Astrocyte (in vitro differentiated cells and primary cell): ENCODE measurements at regions not wholly inside any gene's neighbourhood (a gene's known extent, or its start where the extent isn't known, plus 50 kb on each side); places are given as distances from the start of the nearest gene placed in this dataset.

ENCODE experiments used
- EZH2 ChIP-seq: IDR thresholded peaks from 2 replicates; pipeline ENCODE4 v1.6.1; 2012; ENCODE audit warnings: mild to moderate bottlenecking, low read length, inconsistent platforms; ENCODE audit not compliant: insufficient read depth
- TF ChIP-seq, protein P1 (sequence below): IDR thresholded peaks from 2 replicates; pipeline ENCODE4 v1.5.1; 2011; ENCODE audit warnings: low read depth, mild to moderate bottlenecking, inconsistent platforms, low read length, moderate library complexity; ENCODE audit not compliant: insufficient read depth

DNA sequence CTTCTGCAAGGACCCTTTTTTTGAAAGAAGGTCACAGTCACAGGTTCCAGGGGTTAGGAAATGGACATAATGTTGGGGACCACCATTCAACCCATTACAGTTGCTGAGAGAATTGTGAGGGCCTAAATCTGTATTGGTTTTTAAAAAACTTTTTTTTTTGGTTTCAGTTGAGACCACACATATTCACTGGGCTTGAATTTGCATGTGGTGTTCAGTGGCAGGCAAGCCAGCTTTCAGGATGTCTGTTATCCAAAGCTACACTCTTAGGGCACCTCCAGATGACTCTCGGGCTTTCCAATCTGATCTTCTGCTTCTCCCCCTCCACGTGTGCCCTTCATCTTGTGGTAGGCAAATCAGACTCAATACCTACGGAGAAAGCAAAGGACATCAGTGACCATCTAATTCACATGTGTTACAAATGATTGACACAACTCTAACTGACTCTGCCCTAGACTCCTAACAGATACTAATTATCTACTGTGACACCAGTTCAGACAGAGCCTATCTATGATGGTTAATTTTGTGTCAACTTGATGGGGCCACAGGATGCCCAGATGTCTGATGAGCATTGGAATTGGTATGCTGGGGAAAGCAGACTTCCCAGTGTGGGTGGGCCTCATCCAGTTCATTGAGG, 93.3 kb upstream of the ELMO1 start:
- TF ChIP-seq, protein P1, sequence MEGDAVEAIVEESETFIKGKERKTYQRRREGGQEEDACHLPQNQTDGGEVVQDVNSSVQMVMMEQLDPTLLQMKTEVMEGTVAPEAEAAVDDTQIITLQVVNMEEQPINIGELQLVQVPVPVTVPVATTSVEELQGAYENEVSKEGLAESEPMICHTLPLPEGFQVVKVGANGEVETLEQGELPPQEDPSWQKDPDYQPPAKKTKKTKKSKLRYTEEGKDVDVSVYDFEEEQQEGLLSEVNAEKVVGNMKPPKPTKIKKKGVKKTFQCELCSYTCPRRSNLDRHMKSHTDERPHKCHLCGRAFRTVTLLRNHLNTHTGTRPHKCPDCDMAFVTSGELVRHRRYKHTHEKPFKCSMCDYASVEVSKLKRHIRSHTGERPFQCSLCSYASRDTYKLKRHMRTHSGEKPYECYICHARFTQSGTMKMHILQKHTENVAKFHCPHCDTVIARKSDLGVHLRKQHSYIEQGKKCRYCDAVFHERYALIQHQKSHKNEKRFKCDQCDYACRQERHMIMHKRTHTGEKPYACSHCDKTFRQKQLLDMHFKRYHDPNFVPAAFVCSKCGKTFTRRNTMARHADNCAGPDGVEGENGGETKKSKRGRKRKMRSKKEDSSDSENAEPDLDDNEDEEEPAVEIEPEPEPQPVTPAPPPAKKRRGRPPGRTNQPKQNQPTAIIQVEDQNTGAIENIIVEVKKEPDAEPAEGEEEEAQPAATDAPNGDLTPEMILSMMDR: no peak
- TF ChIP-seq EZH2: no peak
